ENCODE measurements at regions not wholly inside any gene's neighbourhood (a gene's known extent, or its start where the extent isn't known, plus 50 kb on each side); places are given as distances from the start of the nearest gene placed in this dataset.
A peak's percentile ranks its signal among the peaks of the same experiment; 100 is the strongest.

DNA sequence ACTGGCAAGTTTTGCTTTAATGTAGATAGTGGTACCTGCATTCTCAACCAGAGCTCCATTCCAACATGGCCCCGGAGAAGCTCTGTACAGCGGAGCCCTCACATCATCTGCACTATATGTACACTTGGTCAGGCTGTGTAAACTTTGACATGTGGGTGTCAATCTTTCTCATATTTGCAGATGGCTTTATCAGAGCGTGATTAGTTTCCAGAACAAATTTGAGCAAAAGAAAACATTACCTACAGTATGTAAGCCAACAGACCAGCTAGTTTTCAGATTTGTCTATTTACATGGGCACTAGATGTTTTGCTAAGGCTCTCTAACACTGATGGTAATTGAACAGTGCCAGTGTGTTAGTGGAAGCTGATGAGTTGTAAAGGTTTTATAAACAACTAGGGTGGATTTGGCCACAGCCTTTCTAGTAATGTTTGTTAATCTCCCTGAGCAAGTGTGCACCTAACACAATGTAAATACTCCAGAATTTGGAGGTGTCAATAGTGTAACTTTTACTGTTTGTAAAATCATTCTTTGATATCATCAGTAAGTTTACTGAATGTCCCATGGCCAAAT is 131.8 kb downstream of the FOXA2 start (continued):
- TF ChIP-seq, protein P1, sequence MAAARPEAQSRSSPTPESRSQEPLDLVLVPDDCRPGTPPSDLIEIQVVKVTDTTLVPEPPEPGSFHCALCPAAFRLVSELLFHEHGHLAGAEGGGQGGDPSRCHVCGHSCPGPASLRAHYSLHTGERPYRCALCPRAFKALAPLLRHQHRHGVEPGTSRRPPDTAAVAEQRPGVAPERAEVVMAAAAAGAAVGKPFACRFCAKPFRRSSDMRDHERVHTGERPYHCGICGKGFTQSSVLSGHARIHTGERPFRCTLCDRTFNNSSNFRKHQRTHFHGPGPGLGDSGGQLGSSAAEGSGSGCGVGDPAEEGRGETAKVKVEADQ (CRISPR knock-in tag; IDR thresholded peaks at IDR 0.05; ENCODE audit: borderline replicate concordance), result no peak
- TF ChIP-seq SYNCRIP (IDR thresholded peaks at IDR 0.05; ENCODE audit: insufficient read depth, low read depth, low read length), result no peak
- TF ChIP-seq FOXK2 (IDR thresholded peaks at IDR 0.05), result no peak
- TF ChIP-seq, protein P2, sequence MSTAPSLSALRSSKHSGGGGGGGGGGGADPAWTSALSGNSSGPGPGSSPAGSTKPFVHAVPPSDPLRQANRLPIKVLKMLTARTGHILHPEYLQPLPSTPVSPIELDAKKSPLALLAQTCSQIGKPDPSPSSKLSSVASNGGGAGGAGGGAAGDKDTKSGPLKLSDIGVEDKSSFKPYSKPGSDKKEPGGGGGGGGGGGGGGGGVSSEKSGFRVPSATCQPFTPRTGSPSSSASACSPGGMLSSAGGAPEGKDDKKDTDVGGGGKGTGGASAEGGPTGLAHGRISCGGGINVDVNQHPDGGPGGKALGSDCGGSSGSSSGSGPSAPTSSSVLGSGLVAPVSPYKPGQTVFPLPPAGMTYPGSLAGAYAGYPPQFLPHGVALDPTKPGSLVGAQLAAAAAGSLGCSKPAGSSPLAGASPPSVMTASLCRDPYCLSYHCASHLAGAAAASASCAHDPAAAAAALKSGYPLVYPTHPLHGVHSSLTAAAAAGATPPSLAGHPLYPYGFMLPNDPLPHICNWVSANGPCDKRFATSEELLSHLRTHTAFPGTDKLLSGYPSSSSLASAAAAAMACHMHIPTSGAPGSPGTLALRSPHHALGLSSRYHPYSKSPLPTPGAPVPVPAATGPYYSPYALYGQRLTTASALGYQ (CRISPR knock-in tag; IDR thresholded peaks at IDR 0.05), result peak; percentile 85; the same call in 1 of the 2 replicates
- no peak for TF ChIP-seq JUND (CRISPR knock-in tag; IDR thresholded peaks at IDR 0.05)
- no peak for TF ChIP-seq ZSCAN20 (CRISPR knock-in tag; IDR thresholded peaks at IDR 0.05; ENCODE audit: borderline replicate concordance)
- TF ChIP-seq ZSCAN21 (CRISPR knock-in tag; IDR thresholded peaks at IDR 0.05; ENCODE audit: borderline replicate concordance), result no peak
- no peak for TF ChIP-seq ZNF3 (CRISPR knock-in tag; IDR thresholded peaks at IDR 0.05)
- TF ChIP-seq, protein P3, sequence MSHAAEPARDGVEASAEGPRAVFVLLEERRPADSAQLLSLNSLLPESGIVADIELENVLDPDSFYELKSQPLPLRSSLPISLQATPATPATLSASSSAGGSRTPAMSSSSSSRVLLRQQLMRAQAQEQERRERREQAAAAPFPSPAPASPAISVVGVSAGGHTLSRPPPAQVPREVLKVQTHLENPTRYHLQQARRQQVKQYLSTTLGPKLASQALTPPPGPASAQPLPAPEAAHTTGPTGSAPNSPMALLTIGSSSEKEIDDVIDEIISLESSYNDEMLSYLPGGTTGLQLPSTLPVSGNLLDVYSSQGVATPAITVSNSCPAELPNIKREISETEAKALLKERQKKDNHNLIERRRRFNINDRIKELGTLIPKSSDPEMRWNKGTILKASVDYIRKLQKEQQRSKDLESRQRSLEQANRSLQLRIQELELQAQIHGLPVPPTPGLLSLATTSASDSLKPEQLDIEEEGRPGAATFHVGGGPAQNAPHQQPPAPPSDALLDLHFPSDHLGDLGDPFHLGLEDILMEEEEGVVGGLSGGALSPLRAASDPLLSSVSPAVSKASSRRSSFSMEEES (CRISPR knock-in tag; IDR thresholded peaks at IDR 0.05), result 0 out of 2 replicates have a peak, but pooled peaks have one; percentile 25
- TF ChIP-seq CENPX (CRISPR knock-in tag; IDR thresholded peaks at IDR 0.05), result no peak
- TF ChIP-seq, protein P4, sequence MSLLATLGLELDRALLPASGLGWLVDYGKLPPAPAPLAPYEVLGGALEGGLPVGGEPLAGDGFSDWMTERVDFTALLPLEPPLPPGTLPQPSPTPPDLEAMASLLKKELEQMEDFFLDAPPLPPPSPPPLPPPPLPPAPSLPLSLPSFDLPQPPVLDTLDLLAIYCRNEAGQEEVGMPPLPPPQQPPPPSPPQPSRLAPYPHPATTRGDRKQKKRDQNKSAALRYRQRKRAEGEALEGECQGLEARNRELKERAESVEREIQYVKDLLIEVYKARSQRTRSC (CRISPR knock-in tag; IDR thresholded peaks at IDR 0.05; ENCODE audit: low read depth), result no peak
- no peak for TF ChIP-seq ZNF850 (CRISPR knock-in tag; conservative IDR thresholded peaks at IDR 0.05)
- TF ChIP-seq DR1 (CRISPR knock-in tag; IDR thresholded peaks at IDR 0.05), result no peak
- no peak; the same call in 1 of the 2 replicates for TF ChIP-seq SOX13 (IDR thresholded peaks at IDR 0.05)
- peak in 1 of 2 experiments; percentile 75; a peak in 2 of 4 replicates for TF ChIP-seq SOX13 (CRISPR knock-in tag; conservative IDR thresholded peaks at IDR 0.05 in 1 of 2, IDR thresholded peaks at IDR 0.05 in 1 of 2)
- TF ChIP-seq, protein P5, sequence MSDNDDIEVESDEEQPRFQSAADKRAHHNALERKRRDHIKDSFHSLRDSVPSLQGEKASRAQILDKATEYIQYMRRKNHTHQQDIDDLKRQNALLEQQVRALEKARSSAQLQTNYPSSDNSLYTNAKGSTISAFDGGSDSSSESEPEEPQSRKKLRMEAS (IDR thresholded peaks at IDR 0.05), result no peak
- TF ChIP-seq, protein P6, sequence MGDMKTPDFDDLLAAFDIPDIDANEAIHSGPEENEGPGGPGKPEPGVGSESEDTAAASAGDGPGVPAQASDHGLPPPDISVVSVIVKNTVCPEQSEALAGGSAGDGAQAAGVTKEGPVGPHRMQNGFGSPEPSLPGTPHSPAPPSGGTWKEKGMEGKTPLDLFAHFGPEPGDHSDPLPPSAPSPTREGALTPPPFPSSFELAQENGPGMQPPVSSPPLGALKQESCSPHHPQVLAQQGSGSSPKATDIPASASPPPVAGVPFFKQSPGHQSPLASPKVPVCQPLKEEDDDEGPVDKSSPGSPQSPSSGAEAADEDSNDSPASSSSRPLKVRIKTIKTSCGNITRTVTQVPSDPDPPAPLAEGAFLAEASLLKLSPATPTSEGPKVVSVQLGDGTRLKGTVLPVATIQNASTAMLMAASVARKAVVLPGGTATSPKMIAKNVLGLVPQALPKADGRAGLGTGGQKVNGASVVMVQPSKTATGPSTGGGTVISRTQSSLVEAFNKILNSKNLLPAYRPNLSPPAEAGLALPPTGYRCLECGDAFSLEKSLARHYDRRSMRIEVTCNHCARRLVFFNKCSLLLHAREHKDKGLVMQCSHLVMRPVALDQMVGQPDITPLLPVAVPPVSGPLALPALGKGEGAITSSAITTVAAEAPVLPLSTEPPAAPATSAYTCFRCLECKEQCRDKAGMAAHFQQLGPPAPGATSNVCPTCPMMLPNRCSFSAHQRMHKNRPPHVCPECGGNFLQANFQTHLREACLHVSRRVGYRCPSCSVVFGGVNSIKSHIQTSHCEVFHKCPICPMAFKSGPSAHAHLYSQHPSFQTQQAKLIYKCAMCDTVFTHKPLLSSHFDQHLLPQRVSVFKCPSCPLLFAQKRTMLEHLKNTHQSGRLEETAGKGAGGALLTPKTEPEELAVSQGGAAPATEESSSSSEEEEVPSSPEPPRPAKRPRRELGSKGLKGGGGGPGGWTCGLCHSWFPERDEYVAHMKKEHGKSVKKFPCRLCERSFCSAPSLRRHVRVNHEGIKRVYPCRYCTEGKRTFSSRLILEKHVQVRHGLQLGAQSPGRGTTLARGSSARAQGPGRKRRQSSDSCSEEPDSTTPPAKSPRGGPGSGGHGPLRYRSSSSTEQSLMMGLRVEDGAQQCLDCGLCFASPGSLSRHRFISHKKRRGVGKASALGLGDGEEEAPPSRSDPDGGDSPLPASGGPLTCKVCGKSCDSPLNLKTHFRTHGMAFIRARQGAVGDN (CRISPR knock-in tag; IDR thresholded peaks at IDR 0.05), result no peak
- no peak for TF ChIP-seq ATRX (CRISPR knock-in tag; IDR thresholded peaks at IDR 0.05; ENCODE audit: borderline replicate concordance)

All from HepG2 (cell line).